CD4-positive, alpha-beta T cell treated with Interleukin-17A for 1 hour (primary cell): ENCODE measurements at regions not wholly inside any gene's neighbourhood (a gene's known extent, or its start where the extent isn't known, plus 50 kb on each side); places are given as distances from the start of the nearest gene placed in this dataset.

ENCODE experiments used
- DNase-seq: peaks from one replicate; pipeline ENCODE4 v3.0.0-alpha.2; 2020

DNA sequence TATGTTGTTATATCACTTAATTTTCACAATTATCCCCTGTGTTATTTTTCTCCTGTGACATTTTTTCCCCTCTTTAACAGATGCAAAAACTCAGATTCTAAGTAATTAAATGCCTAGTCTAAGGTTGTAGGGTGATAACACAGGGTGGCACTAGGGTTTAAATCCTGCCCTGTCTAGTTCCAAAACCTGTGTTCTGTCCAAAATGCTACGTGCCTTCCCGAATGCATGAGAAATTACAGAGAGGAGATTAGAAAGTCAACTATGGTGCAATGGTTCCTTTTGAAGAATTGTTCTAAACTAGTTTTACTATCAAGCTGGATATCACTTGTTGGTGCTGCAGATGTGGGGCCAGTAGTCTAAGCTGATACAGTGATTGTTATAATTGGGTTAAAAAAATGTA is 108.0 kb downstream of the DIPK2A start:
- DNase-seq = no peak

DNA sequence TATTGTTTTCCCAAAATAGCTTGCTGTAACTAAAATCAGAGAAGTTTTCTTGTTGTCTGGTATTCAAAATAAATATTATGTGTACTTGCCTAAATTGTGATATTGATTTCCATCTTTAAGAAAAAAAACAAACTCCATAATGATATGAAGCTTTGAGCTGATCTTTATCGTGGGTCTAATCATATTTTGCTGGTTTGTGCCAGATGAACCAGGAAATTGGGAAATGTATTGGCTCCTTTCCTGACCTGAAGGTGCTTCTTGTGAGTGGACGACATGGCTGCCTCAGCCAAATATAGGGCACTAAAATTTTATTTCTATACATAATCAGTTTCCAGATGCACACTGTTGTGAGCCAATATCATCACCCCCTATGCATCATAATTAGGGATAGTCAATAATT is 113.3 kb downstream of the DIPK2A start:
- no peak for DNase-seq

DNA sequence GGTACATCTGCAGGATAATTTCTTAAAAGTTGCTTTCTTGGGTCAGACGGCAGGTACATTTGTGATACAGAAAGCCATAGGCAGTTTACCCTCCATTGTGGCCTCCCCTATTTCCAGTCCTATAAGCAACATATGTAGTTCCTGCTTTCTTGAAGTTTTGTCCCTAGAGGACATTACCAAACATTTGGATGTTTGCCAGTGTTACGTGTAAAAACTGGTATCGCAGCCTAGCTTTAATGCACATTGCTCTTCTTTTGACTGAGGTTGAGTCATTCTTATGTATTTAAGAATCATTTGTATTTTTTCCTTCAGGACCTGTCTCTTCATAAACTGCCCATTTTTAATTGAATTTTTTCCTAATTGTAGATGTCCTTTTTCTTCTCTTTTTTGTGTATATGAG is 114.3 kb downstream of the DIPK2A start:
- DNase-seq = no peak

DNA sequence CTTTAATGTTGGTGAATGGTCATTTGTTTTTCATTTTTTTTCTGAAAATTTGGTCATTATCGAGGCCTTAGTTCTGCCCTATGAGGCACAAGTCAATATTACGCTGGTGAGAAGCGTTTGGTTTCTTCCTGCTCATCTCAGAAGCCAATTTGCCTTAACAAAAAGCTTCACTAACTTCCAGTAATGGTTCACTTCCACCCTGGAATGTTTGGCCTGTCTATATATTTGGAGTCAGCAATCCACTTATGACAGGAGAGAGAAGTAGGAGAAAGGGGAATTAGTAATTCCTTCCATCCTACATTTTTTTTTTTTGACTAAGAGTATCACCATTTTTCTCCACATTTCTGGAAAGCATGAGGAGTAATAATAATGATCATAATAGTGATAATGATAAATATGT is 124.4 kb downstream of the DIPK2A start:
- no peak for DNase-seq

DNA sequence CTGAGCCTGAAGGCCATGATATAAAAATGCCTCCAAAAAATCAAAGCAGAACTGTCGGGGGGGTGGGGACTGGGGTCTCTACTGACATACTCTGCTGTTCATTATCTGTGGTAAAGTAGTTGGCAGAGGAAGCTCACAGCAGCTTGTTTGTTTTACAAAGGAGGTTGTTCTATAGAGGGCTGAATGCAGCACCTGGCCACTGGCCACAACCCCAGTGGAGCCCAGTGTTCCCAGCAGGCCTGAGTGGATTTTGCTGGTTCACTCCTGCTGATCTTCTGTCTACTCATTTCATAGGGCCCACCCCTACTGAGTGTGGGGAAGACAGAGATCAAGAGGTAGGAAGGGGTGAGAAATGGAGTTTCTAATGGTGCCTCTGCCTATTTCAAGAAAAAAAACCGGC is 125.5 kb downstream of the DIPK2A start:
- DNase-seq = no peak

DNA sequence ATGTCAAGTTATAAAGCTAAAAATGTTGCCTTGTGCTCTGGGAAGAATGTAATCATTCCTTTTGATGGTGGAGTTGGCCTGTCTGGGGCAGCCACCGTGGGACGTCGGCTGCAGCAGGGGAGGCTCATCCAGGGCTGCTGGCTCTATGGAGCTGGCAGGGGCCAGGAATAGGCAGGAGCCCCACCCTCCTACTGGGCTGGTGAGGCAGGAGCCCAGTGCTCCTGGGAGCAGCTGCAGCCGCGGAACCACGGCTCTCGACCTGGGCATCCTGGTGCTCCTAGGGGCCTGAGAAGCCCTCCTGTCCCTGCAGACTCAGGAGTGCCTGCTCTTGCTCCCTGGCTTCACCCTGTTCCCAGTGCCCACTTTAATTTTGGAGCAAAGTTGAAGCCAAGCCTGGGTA is 127.1 kb downstream of the DIPK2A start:
- no peak for DNase-seq

DNA sequence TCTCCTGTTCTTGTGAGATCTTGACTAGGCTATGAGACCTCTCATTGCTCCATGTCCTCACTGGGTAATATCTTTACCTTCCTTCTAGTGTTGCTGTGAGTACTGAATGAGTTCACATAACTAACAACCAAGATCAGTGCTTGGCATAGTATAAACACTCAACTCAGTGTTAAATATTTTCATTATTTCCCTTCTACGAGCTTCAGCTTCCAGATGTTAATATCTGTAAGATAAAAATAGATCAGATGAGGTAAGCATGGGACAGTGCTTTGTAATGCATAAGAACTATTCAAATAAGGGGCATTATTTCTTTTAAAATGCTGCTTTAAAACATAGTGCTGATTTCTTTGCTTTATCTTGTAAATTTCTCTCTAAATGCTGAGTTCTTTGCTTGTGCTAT is 130.8 kb downstream of the DIPK2A start:
- DNase-seq = no peak

DNA sequence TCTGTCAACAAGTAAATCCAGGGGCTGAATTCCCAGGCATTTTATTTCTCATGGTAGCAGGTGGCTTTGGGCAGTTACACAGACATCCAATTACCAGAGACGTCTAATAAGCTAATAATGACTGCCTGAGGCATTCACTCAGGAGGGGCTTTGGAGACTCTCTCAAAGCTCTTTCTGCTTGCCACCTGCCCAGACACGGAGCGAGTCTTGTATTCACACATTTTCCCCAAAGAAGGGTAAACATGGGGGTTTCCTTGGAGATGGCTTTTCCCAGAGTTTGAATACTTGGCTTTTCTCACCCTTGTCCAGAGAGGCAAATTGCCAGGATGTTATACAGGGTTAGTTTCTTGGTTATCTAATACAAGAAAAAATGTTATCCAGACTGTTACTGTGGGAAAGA is 132.6 kb downstream of the DIPK2A start:
- no peak for DNase-seq

DNA sequence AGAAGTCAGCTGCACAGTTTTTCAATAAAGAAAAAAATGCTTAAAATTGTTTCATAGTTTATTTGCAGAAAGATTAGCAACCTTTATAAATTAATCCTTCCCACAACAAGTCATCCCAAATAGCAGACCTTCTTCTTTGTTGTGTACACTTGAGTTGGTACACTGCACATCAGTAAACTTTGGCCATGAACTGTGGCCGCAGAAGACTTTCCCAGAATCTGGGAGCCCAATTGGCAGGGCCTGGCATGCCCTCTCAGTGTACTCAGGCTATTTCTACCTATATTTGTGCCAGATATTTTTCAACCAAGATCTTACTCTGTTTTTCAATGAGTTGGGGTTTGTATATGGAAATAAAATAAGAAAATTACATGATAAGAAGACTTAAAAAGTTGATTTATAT is 133.1 kb downstream of the DIPK2A start:
- DNase-seq = no peak

DNA sequence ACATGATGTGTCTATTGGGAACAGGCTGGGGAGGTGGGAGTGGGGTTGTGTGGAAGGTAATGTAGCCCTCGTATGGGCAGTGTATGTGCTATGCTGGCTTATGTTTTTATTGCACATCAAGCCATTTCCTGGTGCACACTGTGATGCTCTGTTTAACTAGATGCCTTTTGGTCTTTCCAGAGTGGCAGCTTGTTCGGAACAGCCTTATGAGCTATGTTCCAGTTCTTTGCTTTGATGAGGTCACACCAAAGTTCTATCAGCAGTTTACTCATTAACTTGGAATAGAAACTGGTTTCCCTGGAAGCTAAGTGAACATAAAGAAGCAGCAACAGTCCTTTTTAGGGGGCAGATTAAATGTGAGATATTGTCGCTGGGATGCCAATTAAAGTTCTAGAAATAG is 133.9 kb downstream of the DIPK2A start:
- DNase-seq = no peak

DNA sequence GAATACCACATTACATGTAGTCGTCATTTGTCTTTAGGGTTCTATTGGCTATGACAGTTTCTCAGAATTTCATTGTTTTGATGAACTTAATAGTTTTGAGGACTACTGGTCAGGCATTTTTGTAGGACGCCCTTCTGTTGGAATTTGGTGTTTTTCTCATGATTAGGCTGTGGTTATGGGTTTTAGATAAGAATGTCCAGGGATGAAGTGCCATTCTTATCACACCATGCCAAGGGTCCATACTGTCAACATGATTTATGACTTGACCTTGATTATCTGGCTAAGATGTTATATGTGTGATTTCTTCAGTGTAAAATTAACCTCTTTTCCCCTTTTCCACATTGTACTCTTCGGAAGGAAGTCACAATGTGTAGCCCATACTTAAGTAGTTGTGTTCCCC is 135.3 kb downstream of the DIPK2A start:
- DNase-seq = no peak

DNA sequence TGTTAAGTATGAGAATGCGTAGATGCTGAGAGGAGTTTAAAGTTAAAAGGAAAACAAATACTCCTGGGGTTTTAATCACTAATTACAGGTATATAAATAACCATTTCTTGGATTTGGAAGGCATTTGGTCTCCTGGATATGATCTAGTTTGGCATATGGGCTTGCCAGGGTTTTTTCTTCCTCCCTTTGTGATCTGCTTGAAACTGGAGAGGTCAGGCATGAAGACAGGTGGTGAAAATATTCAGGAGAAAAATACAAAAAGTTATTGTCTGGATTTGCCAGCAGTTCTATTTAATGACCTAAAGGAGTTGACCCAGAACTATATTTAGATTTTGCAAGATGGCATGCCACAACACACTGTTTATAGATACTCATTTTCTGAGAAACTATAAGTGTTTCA is 136.3 kb downstream of the DIPK2A start:
- no peak for DNase-seq

DNA sequence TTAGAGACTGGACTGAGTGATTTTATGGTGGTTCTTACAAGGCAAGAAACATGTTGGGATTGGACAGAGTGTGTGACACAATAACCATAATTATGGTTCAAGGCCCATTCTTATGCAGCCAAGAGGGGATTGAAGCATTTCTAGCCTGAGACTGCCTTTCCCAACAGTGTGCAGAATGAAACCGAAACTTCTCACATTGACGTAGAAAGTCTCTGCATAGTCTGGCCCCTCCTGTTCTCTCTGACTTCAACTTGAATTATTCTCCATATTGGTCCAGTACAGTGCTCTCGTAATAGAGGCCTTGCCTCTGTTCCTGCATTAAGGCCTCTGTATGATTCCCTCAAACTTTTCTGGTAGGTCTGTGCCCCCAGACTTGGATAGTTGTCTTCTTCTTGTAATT is 138.3 kb downstream of the DIPK2A start:
- peak; percentile 20 for DNase-seq

DNA sequence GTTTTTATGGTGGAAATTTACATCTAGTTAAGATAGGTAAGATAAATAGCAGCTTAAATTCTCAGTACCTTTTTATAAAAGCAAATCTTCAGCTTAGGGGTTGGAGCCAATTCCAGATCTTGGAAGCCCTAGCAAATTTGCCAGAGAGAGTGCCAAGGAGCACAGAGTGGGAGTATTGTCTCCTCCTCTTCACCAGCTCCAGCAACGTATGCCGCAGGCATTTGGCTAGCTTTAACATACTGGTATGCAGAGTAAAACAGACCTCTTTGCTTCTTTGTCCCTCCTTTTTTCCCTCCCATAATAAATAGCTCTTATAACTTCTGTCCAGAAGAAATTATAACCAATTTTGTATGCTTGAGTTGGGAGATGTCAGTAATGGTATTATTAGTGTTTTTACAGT is 140.4 kb downstream of the DIPK2A start:
- DNase-seq = no peak

DNA sequence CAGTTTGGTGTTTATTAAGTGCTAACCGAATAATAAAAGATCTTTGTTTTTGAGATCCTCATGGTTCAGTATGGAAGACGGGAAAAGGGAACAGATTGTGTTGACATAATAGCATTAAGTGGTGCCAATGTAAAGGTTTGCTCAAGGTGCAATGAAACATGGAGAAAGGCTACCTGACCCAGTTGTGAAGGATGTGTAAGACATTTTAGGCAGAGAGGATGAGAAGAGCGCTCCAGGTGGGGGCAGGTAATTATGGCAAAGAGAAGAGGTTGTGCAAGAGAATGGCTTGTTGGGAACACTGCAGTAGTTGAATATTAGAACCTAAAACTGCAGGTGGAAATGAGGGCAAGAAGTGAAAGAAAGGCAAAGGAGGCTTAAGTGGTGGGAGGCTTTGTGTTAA is 140.8 kb downstream of the DIPK2A start:
- DNase-seq = no peak

DNA sequence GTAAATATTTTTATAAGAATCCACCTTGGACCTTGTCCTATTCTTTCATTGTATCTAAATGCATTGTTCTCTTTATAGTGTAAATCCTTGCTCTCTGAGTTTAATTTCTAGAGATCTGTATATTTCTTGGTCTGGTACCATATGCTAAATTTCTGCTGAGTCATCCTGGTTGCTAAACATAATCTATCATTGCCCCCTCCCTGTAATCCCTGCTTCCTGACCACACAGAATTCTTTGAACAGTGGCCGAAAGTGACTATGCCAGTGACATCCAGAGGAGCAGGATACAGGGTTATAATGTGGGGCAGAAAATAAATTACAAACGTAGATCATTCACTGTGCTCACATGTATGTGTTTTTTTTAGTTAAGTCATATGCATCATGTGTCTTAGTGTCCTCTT is 143.1 kb downstream of the DIPK2A start:
- DNase-seq = no peak

DNA sequence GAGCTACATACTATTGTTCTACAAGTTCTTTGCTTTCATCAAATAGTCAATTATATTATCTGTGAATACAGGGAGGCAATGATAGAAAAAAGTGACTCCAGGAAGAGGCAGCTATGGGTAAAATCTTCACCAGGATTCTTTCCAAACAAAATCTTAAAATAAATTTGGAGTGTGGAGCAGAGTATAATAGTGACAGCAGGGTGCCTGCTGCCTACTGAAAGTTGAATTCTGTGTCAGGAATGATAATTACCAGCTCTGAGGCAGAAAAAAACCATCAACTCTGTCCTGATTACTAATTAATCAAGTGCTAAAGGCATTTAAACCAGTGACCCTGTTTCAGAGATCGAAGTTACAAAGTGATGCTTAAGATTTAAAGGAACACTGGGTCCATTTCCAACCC is 148.0 kb downstream of the DIPK2A start:
- no peak for DNase-seq

DNA sequence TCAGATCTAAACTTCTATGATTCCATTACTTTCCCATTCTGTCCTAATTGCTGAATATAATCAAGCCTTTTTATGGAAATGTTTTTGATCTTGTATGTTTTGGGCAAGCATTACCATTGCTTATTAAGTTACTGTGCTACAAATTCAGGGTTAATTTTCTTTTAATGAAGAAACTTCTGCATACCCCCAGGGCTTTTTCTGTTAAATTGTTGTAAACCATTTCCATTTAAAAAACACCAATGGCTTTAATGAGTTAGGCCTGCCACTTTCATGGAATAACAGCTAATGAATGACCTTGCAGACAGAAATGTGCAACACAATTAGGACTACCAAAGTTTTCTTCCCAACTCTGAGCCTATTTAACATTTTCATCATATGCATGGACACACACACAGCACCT is 150.0 kb downstream of the DIPK2A start:
- DNase-seq = no peak

DNA sequence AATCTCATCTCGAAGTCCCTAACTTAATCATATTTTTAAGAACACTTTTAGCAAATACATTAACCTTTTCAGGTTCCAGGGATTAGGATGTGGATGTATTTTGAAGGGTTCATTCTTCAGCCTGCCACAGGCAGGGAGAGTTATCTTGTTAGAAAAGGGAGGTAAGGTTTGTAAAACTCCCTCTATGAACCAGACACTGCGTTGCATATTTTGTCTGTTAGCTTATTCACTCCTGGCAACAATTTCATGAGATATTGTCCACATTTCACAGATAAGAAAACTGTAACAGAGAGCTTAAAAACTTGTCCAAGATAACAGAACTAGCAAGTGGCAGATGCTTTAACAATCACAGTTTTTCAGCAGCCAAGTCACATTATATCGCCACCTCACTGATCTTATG is 155.4 kb downstream of the DIPK2A start:
- DNase-seq = no peak

DNA sequence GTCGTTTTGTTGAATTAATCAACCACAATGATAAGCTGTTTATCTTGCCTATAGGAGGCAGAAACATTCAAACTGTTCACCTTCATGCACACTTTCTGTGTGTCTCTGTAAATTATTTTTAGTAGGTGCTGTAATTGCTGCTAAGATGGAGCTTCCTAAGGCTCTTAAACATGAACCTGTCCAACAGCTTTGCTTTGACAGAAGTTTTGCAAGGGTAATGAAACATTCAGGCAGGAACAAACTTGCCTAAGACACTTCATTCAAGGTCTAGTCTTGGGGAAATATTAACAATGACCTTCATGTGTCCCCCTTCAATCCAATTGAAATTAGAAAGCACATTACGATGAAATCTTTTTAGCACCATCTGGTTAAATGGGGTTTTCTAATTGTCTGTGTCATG is 156.1 kb downstream of the DIPK2A start:
- DNase-seq = no peak

DNA sequence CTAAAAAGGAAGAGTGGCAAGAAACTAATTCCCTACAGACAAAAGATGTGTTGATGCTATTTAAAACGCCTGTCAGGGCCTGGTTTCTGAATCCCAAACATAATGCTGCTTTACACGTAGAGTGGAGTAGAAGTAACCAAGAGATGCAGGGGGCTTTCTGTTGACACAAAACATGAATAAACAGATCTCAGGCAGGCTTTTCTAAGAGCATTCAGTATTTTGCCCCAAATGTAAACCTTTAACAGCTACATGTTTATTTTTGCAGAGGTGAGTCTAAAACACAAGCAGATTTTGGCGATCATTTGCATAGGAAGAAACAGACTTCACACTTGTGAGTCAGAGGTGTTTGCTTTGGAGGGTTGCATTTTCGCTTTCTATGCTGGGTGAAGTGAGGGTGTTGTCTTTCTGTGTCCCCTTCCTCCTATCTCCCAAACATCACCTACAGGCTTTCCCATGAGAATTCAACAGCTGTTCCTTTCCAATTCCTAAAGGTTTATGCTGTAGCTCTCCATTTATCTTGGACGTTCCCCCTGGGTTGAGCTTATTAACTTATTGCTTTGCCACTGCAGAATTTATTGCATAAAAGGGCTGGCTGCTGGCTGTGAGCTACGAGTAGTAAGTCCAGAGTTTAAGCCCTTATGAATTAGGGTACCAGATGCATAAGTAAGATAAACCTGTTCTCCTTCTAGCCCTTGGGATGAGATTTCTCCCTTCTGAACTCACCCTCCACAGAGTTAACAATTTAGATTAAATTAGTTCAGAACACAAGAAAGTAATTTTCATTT is 156.7 kb downstream of the DIPK2A start:
- peak; percentile 26 for DNase-seq

DNA sequence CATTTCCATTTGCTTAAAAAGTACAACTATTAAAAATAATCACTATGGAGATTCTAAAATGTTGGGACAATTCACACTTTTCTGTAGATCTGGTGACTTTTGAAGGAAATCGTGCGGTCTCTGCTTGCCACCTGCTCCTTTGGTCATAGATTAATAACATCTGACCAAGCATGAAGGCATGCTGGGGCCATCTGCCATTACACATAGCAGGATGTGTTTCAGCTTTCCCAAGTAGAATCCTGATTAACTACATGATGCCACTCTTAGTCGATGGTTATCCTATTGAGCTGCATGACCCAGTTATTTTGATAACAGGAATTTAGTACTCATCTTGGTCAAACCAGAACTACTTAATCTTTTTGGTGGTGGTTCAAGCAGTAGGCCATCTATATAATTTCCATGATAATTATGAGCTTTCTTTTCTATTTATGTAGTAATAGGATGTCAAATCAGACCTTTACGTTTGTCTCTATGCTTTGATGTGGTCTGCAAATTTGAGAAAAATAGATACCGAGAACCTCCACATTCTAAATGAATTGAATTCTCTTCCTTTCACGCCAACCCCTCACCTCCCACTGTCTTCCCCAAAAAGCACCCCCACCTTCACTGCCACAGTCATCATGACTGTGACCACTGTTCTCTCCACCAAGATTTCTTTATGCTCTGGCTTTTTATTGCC is 158.1 kb downstream of the DIPK2A start:
- no peak for DNase-seq

DNA sequence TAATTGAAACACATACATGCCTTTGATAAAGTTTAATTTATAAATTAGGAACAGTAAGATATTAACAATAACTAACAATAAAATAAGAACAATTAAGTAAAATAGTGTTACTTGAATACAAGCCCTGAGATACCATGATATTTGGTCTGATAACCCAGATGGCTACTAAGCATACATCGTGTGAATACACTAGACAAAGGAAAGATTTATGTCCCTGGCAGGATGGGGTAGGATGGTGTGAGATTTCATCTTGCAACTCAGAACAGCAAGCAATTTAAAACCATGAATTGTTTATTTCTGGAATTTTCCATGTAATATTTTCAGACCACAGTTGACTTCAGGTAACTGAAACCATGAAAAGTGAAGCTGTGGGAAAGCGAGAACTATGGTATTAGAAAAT is 169.5 kb downstream of the DIPK2A start:
- DNase-seq = no peak

DNA sequence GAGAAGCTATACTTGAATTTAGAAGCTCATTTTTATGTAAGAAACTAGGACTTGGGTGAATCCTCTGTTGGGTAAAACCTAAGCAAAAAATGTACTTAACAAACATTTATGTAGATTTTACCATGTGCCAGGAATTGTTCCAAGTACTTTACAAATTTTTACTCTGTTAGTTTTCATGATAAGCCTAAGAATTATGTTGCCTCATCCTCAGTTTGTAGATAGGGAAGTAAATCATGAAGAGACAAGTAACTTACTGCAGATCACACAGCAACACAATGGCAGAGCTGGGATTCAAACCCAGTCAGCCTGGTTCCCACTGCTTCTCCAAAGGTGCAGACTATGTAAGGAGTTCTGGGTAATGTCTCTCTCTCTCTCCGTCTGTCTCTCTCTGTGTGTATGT is 169.9 kb downstream of the DIPK2A start:
- DNase-seq = no peak
